ENCODE measurements at regions not wholly inside any gene's neighbourhood (a gene's known extent, or its start where the extent isn't known, plus 50 kb on each side); places are given as distances from the start of the nearest gene placed in this dataset.

- intact Hi-C loops (cut with micrococcal nuclease), result no loop called here
- no peak for ATAC-seq
- no peaks in the 10 kb centered on the region for H3K36me3 ChIP-seq (ENCODE audit: control insufficient read depth, insufficient read depth, low read length)
- 0% methylated on average over 1 of the region's 1 CpG for WGBS (ENCODE audit: insufficient coverage, low coverage, missing lambda C conversion rate)
- no peak overlapping the region for H3K4me2 ChIP-seq (ENCODE audit: insufficient read depth, low read length)
- H3K9me3 ChIP-seq (replicated peaks; ENCODE audit: control insufficient read depth, insufficient read depth, low read depth, low read length), result no peaks in the 10 kb centered on the region
- DNase-seq (ENCODE audit: extremely low read depth in 1 of 4, low spot score in 3 of 4), result no peak
- no peak for TF ChIP-seq ZNF124 (CRISPR knock-in tag; IDR thresholded peaks at IDR 0.05)
- TF ChIP-seq ZNF239 (CRISPR knock-in tag; IDR thresholded peaks at IDR 0.05), result no peak
- TF ChIP-seq NCOA1 (IDR thresholded peaks at IDR 0.05; ENCODE audit: low read depth), result no peak
- no peak for TF ChIP-seq FUS (optimal IDR thresholded peaks at IDR 0.05; ENCODE audit: low read depth, low read length)
- TF ChIP-seq ILK (tag; IDR thresholded peaks at IDR 0.05; ENCODE audit: borderline replicate concordance, low read depth), result no peak
- no peak for TF ChIP-seq CHD1 (IDR thresholded peaks at IDR 0.05; ENCODE audit: low read length)
- no peak for FAIRE-seq
- H4K20me1 ChIP-seq (replicated peaks; ENCODE audit: control insufficient read depth, insufficient read depth, low read length), result no peaks in the 10 kb centered on the region
- ChIA-PET POLR2A (no interaction called here), CTCF (ENCODE audit: low intra/inter-chr PET ratio) (no interaction called here)
- H2AFZ ChIP-seq (ENCODE audit: low read depth, low read length), result no peak overlapping the region
- no peaks in the 10 kb centered on the region for H3K9me1 ChIP-seq (ENCODE audit: control insufficient read depth, insufficient read depth, low read length)
- H3K4me3 ChIP-seq, result no peak overlapping the region
- H3K4me1 ChIP-seq (replicated peaks in 1 of 2; ENCODE audit: control insufficient read depth in 2 of 2, insufficient read depth in 2 of 2, low read length in 2 of 2), result no peaks in the 10 kb centered on the region
- H3K27ac ChIP-seq (ENCODE audit: extremely low read depth, low read depth, low read length), result no peak overlapping the region
- no peak overlapping the region for H3K9ac ChIP-seq (ENCODE audit: insufficient read depth in 1 of 2, low read depth in 2 of 2, low read length in 2 of 2)
- in situ Hi-C loops (cut with MboI), result no loop called here
- H3K79me2 ChIP-seq (ENCODE audit: control insufficient read depth, insufficient read depth, low read length), result no peaks in the 10 kb centered on the region
- BruUV-seq (replicated peaks), result no TSS peak
- H3K27me3 ChIP-seq (ENCODE audit: control insufficient read depth in 2 of 2, insufficient read depth in 2 of 2, low read length in 2 of 2), result no peaks in the 10 kb centered on the region
Measured at GRCh38 chr1:170461291-170461747, 70.6 kb upstream of the GORAB start.

GRCh38 chr1:170461762-170462384, 70.1 kb upstream of the GORAB start:
- BruUV-seq (replicated peaks), result no TSS peak
- H3K4me3 ChIP-seq, result no peak overlapping the region
- ATAC-seq, result no peak
- no peaks in the 10 kb centered on the region for H3K27me3 ChIP-seq (ENCODE audit: control insufficient read depth in 2 of 2, insufficient read depth in 2 of 2, low read length in 2 of 2)
- H3K27ac ChIP-seq (ENCODE audit: extremely low read depth, low read depth, low read length), result no peak overlapping the region
- in situ Hi-C loops (cut with MboI), result no loop called here
- H4K20me1 ChIP-seq (replicated peaks; ENCODE audit: control insufficient read depth, insufficient read depth, low read length), result no peaks in the 10 kb centered on the region
- H3K9me1 ChIP-seq (ENCODE audit: control insufficient read depth, insufficient read depth, low read length), result no peaks in the 10 kb centered on the region
- WGBS (ENCODE audit: insufficient coverage, low coverage, missing lambda C conversion rate), result 0% methylated on average over 4 of the region's 4 CpGs
- no peaks in the 10 kb centered on the region for H3K79me2 ChIP-seq (ENCODE audit: control insufficient read depth, insufficient read depth, low read length)
- no peaks in the 10 kb centered on the region for H3K36me3 ChIP-seq (ENCODE audit: control insufficient read depth, insufficient read depth, low read length)
- H3K4me2 ChIP-seq (ENCODE audit: insufficient read depth, low read length), result no peak overlapping the region
- ChIA-PET CTCF (ENCODE audit: low intra/inter-chr PET ratio) (interaction anchor here (0.5 kb wide), 1 partner anchor 141 kb away, joined by 3 read pairs; no protein-coding TSS in a partner anchor), POLR2A (no interaction called here)
- no peak for DNase-seq (ENCODE audit: extremely low read depth in 1 of 4, low spot score in 3 of 4)
- no peak overlapping the region for H2AFZ ChIP-seq (ENCODE audit: low read depth, low read length)
- H3K9me3 ChIP-seq (replicated peaks; ENCODE audit: control insufficient read depth, insufficient read depth, low read depth, low read length), result no peaks in the 10 kb centered on the region
- H3K4me1 ChIP-seq (replicated peaks in 1 of 2; ENCODE audit: control insufficient read depth in 2 of 2, insufficient read depth in 2 of 2, low read length in 2 of 2), result no peaks in the 10 kb centered on the region
- H3K9ac ChIP-seq (ENCODE audit: insufficient read depth in 1 of 2, low read depth in 2 of 2, low read length in 2 of 2), result no peak overlapping the region
- FAIRE-seq, result no peak
- intact Hi-C loops (cut with micrococcal nuclease), result no loop called here
- TF ChIP-seq MTA1 (IDR thresholded peaks at IDR 0.05; ENCODE audit: borderline replicate concordance) (no peak), ZBTB5 (IDR thresholded peaks at IDR 0.05) (no peak), CTCFL (IDR thresholded peaks at IDR 0.05; ENCODE audit: borderline replicate concordance, insufficient read depth, low read depth, low read length, poor library complexity, severe bottlenecking) (no peak), ADNP (tag; IDR thresholded peaks at IDR 0.05) (no peak)
- TF ChIP-seq, protein P1, sequence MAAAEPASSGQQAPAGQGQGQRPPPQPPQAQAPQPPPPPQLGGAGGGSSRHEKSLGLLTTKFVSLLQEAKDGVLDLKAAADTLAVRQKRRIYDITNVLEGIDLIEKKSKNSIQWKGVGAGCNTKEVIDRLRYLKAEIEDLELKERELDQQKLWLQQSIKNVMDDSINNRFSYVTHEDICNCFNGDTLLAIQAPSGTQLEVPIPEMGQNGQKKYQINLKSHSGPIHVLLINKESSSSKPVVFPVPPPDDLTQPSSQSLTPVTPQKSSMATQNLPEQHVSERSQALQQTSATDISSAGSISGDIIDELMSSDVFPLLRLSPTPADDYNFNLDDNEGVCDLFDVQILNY (CRISPR knock-in tag; IDR thresholded peaks at IDR 0.05), result no peak
